SU-DHL-6 (cell line): ENCODE measurements at regions not wholly inside any gene's neighbourhood (a gene's known extent, or its start where the extent isn't known, plus 50 kb on each side); places are given as distances from the start of the nearest gene placed in this dataset.

Experiments
- EZH2phosphoT487 ChIP-seq: fragments of 200-600 bp; sonication (generic), shearing (Covaris generic); conservative IDR thresholded peaks from 2 replicates; pipeline ENCODE4 v1.6.1; 2018; ENCODE audit warnings: mild to moderate bottlenecking, antibody characterized with exemption, low read length, moderate library complexity, mixed read lengths
- TF ChIP-seq, protein P1 (sequence below): fragments of 200-600 bp; sonication (generic); IDR thresholded peaks from one replicate; pipeline ENCODE4 v1.5.1; 2017; ENCODE audit warnings: antibody characterized with exemption, mild to moderate bottlenecking, low read length, moderate library complexity; ENCODE audit not compliant: insufficient read depth, poor library complexity, severe bottlenecking

DNA sequence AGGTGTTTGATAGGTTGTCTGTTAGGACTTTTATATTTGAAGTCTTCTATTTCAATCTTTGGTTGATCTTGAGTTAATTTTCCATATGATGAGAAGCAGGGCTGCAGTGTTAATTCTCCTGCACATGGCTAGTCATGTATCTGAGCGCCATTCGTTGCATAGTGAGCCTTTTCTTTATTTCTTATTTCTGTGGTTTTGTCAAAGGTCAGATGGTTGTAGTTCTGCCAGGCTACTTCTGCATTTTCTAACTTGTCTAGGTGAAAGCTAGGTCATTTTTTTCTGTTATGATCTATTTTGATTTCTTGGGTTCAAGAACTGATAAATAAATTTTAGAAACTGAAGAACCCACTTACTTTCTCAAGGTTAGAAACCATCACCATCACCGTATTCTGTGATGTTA lies 56.7 kb downstream of the CCDC74A start:
- TF ChIP-seq, protein P1, sequence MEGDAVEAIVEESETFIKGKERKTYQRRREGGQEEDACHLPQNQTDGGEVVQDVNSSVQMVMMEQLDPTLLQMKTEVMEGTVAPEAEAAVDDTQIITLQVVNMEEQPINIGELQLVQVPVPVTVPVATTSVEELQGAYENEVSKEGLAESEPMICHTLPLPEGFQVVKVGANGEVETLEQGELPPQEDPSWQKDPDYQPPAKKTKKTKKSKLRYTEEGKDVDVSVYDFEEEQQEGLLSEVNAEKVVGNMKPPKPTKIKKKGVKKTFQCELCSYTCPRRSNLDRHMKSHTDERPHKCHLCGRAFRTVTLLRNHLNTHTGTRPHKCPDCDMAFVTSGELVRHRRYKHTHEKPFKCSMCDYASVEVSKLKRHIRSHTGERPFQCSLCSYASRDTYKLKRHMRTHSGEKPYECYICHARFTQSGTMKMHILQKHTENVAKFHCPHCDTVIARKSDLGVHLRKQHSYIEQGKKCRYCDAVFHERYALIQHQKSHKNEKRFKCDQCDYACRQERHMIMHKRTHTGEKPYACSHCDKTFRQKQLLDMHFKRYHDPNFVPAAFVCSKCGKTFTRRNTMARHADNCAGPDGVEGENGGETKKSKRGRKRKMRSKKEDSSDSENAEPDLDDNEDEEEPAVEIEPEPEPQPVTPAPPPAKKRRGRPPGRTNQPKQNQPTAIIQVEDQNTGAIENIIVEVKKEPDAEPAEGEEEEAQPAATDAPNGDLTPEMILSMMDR: no peak
- no peak for TF ChIP-seq EZH2phosphoT487
